Activated B cell treated with CpG ODN at 0.5 μM for 24 hours (primary cell): ENCODE measurements at regions not wholly inside any gene's neighbourhood (a gene's known extent, or its start where the extent isn't known, plus 50 kb on each side); places are given as distances from the start of the nearest gene placed in this dataset.

ENCODE experiments used
- ATAC-seq: fragments of 200-7000 bp; cut with Tn5 transposase; one replicate; pipeline ENCODE4 v1.10.0; 2021; ENCODE audit warnings: low read depth, mild to moderate bottlenecking, moderate library complexity
- CTCF ChIA-PET: fragments of 350-600 bp; sonication (Branson Sonifier 250); formaldehyde crosslinking; loops from one replicate; lab custom pipeline; 2021; ENCODE audit warnings: antibody characterized with exemption; lab: Charles Lee
- POLR2A ChIA-PET: fragments of 350-600 bp; sonication (Branson Sonifier 250); formaldehyde crosslinking; loops from one replicate; lab custom pipeline; 2021; ENCODE audit warnings: antibody characterized with exemption; lab: Charles Lee
- DNase-seq: peaks from one replicate; pipeline ENCODE4 v3.0.0; 2022
- H3K27ac Mint-ChIP-seq: one replicate; pipeline ENCODE4 v1.8.0; 2020; ENCODE audit warnings: mixed read lengths
- H3K27me3 Mint-ChIP-seq: one replicate; pipeline ENCODE4 v1.8.0; 2021; ENCODE audit warnings: mixed read lengths
- H3K36me3 Mint-ChIP-seq: one replicate; pipeline ENCODE4 v1.8.0; 2021; ENCODE audit warnings: low read depth, mixed read lengths
- H3K4me1 Mint-ChIP-seq: one replicate; pipeline ENCODE4 v1.8.0; 2021; ENCODE audit warnings: mixed read lengths
- H3K4me3 Mint-ChIP-seq: one replicate; pipeline ENCODE4 v1.8.0; 2020; ENCODE audit warnings: mild to moderate bottlenecking, mixed read lengths
- H3K9me3 Mint-ChIP-seq: one replicate; pipeline ENCODE4 v1.8.0; 2020; ENCODE audit warnings: mixed read lengths
- intact Hi-C: fragments of 100-400 bp; cut with micrococcal nuclease; formaldehyde crosslinking; loops from one replicate; pipeline ENCODE4 v1.15.1; 2024
- TF ChIP-seq, protein P1 (sequence below): fragments of 200-600 bp; IDR thresholded peaks from one replicate; pipeline ENCODE4 v1.8.0; 2022; ENCODE audit warnings: antibody characterized with exemption, mild to moderate bottlenecking

DNA sequence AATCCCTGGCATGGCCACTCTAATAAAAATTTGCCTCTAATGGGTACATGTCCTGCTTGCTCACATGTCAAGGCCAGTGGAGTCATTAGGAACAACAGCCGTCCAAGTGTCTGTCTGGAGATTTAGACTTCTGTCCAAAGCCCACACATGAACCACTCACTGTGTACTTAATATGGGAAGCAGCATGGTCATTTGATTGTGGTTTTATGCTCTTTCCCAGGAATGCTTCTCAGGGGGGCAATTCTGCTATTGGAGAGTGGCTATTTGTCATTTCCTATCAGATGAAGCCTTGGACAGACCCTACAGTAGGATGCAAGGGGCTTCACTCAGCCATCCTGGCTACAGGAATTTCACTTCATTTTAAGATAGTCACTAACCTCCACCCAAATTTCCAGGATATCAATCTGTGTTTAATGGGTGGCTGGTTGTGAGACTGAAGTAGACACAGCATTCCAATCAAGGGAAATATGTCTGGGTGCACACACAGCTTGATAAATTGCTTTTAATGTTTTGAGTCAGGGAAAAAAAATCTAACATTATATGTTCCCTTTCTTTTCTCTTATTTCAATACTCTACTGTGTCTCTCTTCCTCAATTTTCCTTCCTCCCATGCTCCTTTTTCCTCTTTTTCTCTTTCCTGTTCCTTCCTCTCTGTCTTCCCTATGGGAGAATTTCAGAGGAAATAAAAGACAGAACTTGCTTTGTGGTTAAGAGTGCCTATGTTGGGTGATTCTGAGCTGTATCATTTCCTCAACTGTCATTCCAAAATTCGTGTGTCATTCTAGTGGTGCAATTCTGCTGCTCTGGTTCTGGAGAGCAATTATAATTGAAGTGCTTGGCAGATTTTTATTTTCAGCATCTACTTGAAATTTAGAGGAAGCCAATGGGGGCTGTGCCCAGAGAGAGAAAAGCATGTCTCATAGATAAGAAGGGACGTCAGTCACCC lies 320.1 kb downstream of the OSR1 start:
- Mint-ChIP-seq H3K4me1 (no peaks in the 10 kb centered on the region), H3K36me3 (no peaks in the 10 kb centered on the region), H3K27me3 (no peaks in the 10 kb centered on the region), H3K4me3 (no peak overlapping the region), H3K27ac (no peak overlapping the region), H3K9me3 (no peaks in the 10 kb centered on the region)
- TF ChIP-seq, protein P1, sequence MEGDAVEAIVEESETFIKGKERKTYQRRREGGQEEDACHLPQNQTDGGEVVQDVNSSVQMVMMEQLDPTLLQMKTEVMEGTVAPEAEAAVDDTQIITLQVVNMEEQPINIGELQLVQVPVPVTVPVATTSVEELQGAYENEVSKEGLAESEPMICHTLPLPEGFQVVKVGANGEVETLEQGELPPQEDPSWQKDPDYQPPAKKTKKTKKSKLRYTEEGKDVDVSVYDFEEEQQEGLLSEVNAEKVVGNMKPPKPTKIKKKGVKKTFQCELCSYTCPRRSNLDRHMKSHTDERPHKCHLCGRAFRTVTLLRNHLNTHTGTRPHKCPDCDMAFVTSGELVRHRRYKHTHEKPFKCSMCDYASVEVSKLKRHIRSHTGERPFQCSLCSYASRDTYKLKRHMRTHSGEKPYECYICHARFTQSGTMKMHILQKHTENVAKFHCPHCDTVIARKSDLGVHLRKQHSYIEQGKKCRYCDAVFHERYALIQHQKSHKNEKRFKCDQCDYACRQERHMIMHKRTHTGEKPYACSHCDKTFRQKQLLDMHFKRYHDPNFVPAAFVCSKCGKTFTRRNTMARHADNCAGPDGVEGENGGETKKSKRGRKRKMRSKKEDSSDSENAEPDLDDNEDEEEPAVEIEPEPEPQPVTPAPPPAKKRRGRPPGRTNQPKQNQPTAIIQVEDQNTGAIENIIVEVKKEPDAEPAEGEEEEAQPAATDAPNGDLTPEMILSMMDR: no peak
- ChIA-PET CTCF (no interaction called here), POLR2A (no interaction called here)
- no peak for DNase-seq
- no peak for ATAC-seq
- intact Hi-C loops: no loop called here

- ChIA-PET CTCF (no interaction called here), POLR2A (no interaction called here)
- H3K4me3 Mint-ChIP-seq: no peak overlapping the region
- ATAC-seq (no peak), DNase-seq (no peak)
- H3K9me3 Mint-ChIP-seq: no peaks in the 10 kb centered on the region
- no peak overlapping the region for H3K27ac Mint-ChIP-seq
- no peaks in the 10 kb centered on the region for H3K4me1 Mint-ChIP-seq
- TF ChIP-seq, protein P1: no peak
- intact Hi-C loops: no loop called here
- no peaks in the 10 kb centered on the region for H3K36me3 Mint-ChIP-seq
- H3K27me3 Mint-ChIP-seq: no peaks in the 10 kb centered on the region
These were observed 322.3 kb downstream of the OSR1 start for GRCh38 chr2:19036091-19036490.

- CTCF ChIA-PET: no interaction called here
- Mint-ChIP-seq H3K4me3 (no peak overlapping the region), H3K36me3 (no peaks in the 10 kb centered on the region), H3K4me1 (no peaks in the 10 kb centered on the region), H3K27me3 (no peaks in the 10 kb centered on the region), H3K9me3 (no peaks in the 10 kb centered on the region), H3K27ac (no peak overlapping the region)
- intact Hi-C loops: no loop called here
- ATAC-seq (no peak), DNase-seq (no peak)
- POLR2A ChIA-PET: no interaction called here
- TF ChIP-seq, protein P1: no peak
These were observed 323.2 kb downstream of the OSR1 start for GRCh38 chr2:19035238-19035637.

DNA sequence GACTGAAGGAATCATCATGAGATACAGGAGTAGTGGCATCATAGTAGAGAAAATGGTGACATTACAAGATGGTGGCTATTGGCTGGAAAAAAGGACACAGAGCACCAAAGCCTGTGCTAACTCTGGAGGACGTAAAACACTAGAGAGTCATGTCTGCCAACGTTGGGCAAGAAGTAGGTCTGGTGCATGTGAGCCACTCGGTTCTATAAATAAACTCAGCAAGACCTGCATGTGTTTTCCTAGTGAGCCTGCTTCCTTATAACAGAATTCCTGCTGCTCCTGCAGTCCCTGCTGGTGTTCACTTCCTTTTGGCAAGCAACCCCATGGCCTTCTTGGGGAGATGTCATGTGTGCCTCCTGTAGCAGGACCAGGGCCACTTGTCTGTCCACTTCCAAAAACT lies 325.2 kb downstream of the OSR1 start:
- no peak for DNase-seq
- H3K4me3 Mint-ChIP-seq: no peak overlapping the region
- CTCF ChIA-PET: no interaction called here
- no peaks in the 10 kb centered on the region for H3K4me1 Mint-ChIP-seq
- H3K27me3 Mint-ChIP-seq: no peaks in the 10 kb centered on the region
- ATAC-seq: no peak
- POLR2A ChIA-PET: no interaction called here
- no peaks in the 10 kb centered on the region for H3K9me3 Mint-ChIP-seq
- H3K27ac Mint-ChIP-seq: no peak overlapping the region
- no peaks in the 10 kb centered on the region for H3K36me3 Mint-ChIP-seq
- intact Hi-C loops: no loop called here
- TF ChIP-seq, protein P1: no peak

- Mint-ChIP-seq H3K27ac (no peak overlapping the region), H3K36me3 (no peaks in the 10 kb centered on the region), H3K27me3 (no peaks in the 10 kb centered on the region), H3K4me3 (no peak overlapping the region), H3K4me1 (no peaks in the 10 kb centered on the region), H3K9me3 (no peaks in the 10 kb centered on the region)
- DNase-seq: no peak
- CTCF ChIA-PET: no interaction called here
- POLR2A ChIA-PET: no interaction called here
- intact Hi-C loops: no loop called here
- TF ChIP-seq, protein P1: no peak
- ATAC-seq: no peak
These were observed 326.8 kb downstream of the OSR1 start for GRCh38 chr2:19031642-19032041.
